ENCODE measurements at regions not wholly inside any gene's neighbourhood (a gene's known extent, or its start where the extent isn't known, plus 50 kb on each side); places are given as distances from the start of the nearest gene placed in this dataset.

GRCh38 chr12:86838711-86839110, 582.5 kb upstream of the MGAT4C start:
- no peak for TF ChIP-seq POLR2A (IDR thresholded peaks at IDR 0.05)
- TF ChIP-seq CTCF (IDR thresholded peaks at IDR 0.05): no peak
- no peak for DNase-seq
- H3K36me3 ChIP-seq: no peaks in the 10 kb centered on the region
- no peaks in the 10 kb centered on the region for H3K4me1 ChIP-seq
- no peak overlapping the region for H3K4me3 ChIP-seq
- H3K27me3 ChIP-seq: no peaks in the 10 kb centered on the region
- H3K27ac ChIP-seq: no peak overlapping the region
- intact Hi-C loops (cut with DNase I; ENCODE audit: low total_unique reads): no loop called here
- H3K9me3 ChIP-seq: no peaks in the 10 kb centered on the region

DNA sequence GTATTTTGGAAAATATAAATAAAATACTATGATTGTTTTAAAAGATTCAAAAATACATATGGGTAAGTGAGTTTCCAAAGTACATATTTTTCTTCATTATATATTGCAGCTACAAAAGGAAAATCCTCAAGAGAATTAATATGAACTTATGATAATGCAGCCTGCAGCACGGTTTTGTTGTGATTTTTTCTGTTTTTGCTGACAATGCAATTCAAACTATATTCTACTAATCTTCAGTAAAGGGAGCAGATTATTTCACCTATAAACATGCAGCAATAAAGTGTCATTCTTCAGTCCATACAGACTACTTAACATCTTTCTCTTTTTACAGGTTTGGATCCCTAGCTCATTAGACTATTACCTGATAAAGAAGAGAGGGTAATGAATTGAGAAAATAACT, 582.1 kb upstream of the MGAT4C start:
- Histone ChIP-seq H3K9me3 (no peaks in the 10 kb centered on the region), H3K27ac (no peak overlapping the region), H3K4me1 (no peaks in the 10 kb centered on the region), H3K36me3 (no peaks in the 10 kb centered on the region), H3K27me3 (no peaks in the 10 kb centered on the region), H3K4me3 (no peak overlapping the region)
- no peak for DNase-seq
- intact Hi-C loops (cut with DNase I; ENCODE audit: low total_unique reads): no loop called here
- TF ChIP-seq POLR2A (IDR thresholded peaks at IDR 0.05): no peak
- TF ChIP-seq CTCF (IDR thresholded peaks at IDR 0.05): no peak

GRCh38 chr12:86837246-86837645, 581.1 kb upstream of the MGAT4C start:
- intact Hi-C loops (cut with DNase I; ENCODE audit: low total_unique reads): no loop called here
- H3K27me3 ChIP-seq: no peaks in the 10 kb centered on the region
- no peak overlapping the region for H3K27ac ChIP-seq
- H3K36me3 ChIP-seq: no peaks in the 10 kb centered on the region
- DNase-seq: no peak
- no peak overlapping the region for H3K4me3 ChIP-seq
- H3K4me1 ChIP-seq: no peaks in the 10 kb centered on the region
- TF ChIP-seq CTCF (IDR thresholded peaks at IDR 0.05) (no peak), POLR2A (IDR thresholded peaks at IDR 0.05) (no peak)
- no peaks in the 10 kb centered on the region for H3K9me3 ChIP-seq

GRCh38 chr12:86834217-86834616, 578.0 kb upstream of the MGAT4C start:
- Histone ChIP-seq H3K9me3 (no peaks in the 10 kb centered on the region), H3K27me3 (no peaks in the 10 kb centered on the region), H3K27ac (no peak overlapping the region), H3K36me3 (no peaks in the 10 kb centered on the region), H3K4me3 (no peak overlapping the region), H3K4me1 (no peaks in the 10 kb centered on the region)
- no peak for DNase-seq
- TF ChIP-seq POLR2A (IDR thresholded peaks at IDR 0.05) (no peak), CTCF (IDR thresholded peaks at IDR 0.05) (no peak)
- intact Hi-C loops (cut with DNase I; ENCODE audit: low total_unique reads): no loop called here

DNA sequence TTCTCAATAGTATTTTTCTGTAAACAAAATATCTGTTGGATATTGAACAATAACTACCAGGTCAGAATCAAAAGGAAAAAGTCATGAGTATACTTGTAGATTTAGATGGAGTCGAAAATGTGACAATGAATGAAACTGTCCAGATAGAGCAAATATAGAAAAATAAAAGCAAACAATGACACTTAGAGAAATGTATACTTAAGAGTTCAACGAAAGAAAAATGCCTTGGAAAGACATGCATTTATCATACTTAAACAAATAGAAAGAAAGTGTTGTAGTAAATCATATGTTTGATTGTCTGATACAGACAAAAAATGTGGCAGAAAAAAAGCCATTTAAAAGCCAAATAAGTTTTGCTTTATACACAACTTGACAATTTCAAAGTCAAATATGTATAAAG, 571.2 kb upstream of the MGAT4C start:
- no peaks in the 10 kb centered on the region for H3K36me3 ChIP-seq
- no peaks in the 10 kb centered on the region for H3K4me1 ChIP-seq
- H3K4me3 ChIP-seq: no peak overlapping the region
- intact Hi-C loops (cut with DNase I; ENCODE audit: low total_unique reads): no loop called here
- DNase-seq: no peak
- no peaks in the 10 kb centered on the region for H3K9me3 ChIP-seq
- no peak for TF ChIP-seq CTCF (IDR thresholded peaks at IDR 0.05)
- TF ChIP-seq POLR2A (IDR thresholded peaks at IDR 0.05): no peak
- no peaks in the 10 kb centered on the region for H3K27me3 ChIP-seq
- no peak overlapping the region for H3K27ac ChIP-seq
